G401 (cell line): ENCODE measurements at regions not wholly inside any gene's neighbourhood (a gene's known extent, or its start where the extent isn't known, plus 50 kb on each side); places are given as distances from the start of the nearest gene placed in this dataset.
A peak's percentile ranks its signal among the peaks of the same experiment; 100 is the strongest.
"Not testable (repeated sequence)": the region's sequence is repeated elsewhere in the genome, so short reads cannot be mapped to it uniquely, and the experiment has no call there.

ENCODE experiments used
- DNase-seq: peaks from one replicate; pipeline ENCODE4 v3.0.0-alpha.2; 2015; ENCODE audit warnings: low spot score
- in situ Hi-C: cut with HindIII; loops from 2 replicates; pipeline ENCODE4 v1.10.0; 2016; ENCODE audit warnings: low sequenced_read_pairs, mixed read lengths

DNA sequence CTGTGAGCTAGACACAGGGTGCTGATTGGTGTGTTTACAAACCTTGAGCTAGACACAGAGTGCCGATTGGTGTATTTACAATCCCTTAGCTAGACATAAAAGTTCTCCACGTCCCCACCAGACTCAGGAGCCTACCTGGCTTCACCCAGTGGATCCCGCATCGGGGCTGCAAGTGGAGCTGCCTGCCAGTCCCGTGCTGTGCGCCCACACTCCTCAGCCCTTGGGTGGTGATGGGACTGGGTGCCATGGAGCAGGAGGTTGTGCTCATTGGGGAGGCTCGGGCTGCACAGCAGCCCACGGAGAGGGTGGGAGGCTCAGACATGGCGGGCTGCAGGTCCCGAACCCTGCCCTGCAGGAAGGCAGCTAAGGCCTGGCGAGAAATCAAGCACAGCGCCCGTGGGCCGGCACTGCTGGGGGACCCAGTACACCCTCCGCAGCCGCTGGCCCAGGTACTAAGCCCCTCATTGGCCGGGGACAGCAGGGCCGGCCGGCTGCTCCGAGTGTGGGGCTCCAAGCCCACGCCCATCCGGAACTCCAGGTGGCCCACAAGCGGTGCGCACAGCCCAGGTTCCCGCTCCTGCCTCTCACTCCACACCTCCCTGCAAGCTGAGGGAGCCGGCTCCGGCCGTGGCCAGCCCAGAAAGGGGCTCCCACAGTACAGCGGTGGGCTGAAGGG, 158.6 kb downstream of the SPIN4 start:
- in situ Hi-C loops, DNase-seq: not testable (repeated sequence)

DNA sequence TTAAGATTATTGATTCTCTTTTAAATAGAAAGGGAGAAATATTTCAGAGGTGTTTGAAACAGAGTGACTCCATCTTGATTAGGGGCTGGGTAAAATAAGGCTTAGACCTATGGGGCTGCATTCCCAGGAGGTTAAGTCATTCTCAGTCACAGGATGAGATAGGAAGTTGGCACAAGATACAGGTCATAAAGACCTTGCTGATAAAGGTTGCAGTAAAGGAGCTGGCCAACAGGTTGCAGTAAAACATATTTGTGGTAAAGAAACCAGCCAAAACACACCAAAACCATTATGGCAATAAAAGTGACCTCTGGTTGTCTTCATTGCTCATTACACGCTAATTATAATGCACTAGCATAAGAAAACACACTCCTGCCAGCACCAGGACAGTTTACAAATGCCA, 165.0 kb downstream of the SPIN4 start:
- in situ Hi-C loops = no loop called here
- no peak for DNase-seq

DNA sequence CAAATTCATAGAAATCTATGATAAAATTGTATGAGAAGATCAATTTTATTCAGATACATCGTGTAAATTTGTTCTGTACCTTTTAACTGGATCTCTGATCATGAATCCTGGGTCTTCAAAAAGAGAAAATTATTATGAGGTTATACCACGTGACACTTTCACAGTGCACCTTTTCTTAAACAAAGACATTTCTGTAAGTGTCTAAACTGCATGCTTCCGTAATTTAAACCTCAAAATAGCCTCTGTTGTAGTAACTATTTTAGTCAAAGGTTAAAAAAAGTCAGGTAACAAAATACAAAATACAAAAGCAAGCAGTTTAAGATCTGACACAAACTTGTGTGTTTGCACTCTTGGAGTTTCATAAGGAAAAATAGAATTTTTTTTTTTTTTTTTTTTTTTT, 171.3 kb downstream of the SPIN4 start:
- in situ Hi-C loops, DNase-seq: not testable (repeated sequence)

DNA sequence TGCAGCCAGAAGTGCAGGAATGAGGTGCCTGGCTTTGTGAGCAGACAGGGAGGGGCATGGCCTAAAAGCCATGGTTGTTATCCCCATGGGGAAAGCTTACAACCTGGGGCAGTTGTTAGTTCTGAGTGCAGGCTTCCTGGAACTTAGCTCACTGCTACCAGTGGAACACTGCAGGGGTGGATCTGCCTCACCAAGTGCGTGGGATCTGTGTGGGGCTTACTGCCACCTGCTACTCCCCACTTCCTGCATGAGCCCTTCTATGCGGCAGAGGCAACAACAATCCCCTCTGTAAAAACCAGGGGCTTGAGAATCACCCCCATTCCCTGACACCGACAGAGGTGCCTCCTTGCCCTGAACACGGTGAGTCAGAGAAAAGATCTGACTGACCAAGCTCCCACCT, 174.6 kb downstream of the SPIN4 start:
- in situ Hi-C loops, DNase-seq: not testable (repeated sequence)

DNA sequence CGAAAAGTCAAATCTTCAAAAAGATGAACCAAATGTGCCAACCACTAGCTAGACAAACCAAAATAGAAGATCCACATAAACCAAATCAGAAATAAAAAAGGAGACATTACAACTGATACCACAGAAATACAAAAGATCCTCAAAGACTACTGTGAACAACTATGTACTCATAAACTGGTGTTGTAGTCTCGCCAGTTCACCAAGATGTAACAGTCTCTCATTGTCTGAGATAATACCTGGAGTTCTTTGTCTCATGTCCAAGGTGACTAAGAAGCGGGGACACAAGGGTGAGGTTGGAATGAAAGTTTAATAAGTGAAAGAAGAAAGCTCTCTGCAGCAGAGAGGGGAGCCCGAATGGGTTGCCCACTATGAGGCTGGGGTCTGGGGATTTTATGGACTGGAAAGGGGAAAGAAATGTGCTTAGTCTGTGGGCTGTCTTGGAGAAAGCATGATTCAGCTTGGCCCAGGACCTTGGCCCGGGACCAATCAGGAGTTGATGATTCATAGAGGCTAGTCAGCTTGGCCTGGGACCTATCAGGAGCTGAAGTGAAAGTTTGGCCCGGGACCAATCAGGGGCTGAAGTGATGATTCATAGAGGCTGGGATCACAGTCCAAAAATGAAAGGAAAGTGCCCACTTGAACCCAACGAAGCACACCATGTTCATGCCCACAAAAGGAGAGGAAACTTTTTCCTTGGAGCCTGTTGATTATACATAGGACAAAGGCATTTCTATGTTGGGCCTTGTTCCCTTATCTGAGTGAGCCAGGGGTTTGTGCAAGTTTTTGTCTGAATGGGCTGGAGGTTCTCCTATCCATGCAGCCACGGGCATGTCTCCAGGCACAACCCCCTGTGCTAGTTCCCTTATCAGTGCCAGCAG, 177.1 kb downstream of the SPIN4 start:
- in situ Hi-C loops, DNase-seq: not testable (repeated sequence)

DNA sequence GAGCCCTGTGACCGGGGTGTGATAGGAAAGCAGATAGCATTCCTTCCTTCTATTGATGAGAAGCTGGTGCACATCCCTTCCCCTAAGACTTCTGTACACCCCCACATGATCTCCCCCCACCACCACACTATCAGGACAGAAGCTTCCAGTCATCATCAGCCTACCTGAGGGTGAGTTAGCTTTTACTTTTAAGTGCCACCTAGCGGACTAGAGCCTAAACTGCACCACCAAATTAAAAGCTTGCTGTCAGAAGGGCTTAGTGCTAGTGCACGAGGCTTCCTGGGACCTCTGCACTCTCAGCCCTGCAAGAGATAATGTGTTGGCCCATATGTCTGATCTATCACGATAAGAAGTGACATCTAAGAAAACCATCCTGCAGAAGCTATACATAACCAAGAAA, 181.7 kb downstream of the SPIN4 start:
- DNase-seq, in situ Hi-C loops: not testable (repeated sequence)

DNA sequence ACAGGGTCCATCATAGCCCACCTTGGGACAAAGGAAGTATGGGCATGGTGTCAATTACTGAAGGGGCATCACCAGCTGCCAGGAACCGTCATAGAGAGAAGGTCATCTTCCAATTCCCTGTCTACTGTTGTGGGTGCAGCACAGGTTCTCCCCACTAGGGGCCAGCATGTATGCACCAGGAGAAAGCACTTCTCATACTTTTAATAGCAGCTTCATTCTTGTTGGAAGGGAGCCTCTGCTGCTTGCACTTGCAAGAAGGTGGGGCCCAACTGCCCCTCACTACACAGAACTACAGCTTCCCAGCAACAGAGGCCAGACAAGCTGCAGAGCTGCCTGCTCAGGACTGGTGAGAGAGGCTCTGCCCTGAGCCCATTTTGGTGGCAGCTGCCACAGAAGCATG, 182.2 kb downstream of the SPIN4 start:
- in situ Hi-C loops = not testable (repeated sequence)

DNA sequence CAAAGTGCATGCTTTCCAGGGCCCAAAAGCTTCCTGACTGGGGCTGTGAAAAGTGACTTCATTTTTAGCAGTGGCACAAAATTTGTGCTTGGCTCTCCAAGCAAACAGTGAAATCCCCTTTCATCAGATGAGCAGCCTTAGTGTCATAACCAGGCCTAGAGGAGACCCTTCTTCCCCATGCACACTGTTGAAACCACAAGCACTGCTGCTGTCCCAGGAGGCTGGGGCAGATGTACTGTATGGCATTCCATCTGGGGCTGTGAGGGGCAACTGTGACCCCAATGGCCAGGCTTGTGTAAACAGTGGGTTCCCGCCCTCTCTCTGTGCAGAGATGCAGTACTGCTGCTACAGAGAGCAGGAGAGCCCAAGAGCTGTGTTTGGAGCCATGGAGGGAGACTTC, 184.1 kb downstream of the SPIN4 start:
- in situ Hi-C loops, DNase-seq: not testable (repeated sequence)

More for the DNA sequence above, 182.2 kb downstream of the SPIN4 start:
- not testable (repeated sequence) for DNase-seq

DNA sequence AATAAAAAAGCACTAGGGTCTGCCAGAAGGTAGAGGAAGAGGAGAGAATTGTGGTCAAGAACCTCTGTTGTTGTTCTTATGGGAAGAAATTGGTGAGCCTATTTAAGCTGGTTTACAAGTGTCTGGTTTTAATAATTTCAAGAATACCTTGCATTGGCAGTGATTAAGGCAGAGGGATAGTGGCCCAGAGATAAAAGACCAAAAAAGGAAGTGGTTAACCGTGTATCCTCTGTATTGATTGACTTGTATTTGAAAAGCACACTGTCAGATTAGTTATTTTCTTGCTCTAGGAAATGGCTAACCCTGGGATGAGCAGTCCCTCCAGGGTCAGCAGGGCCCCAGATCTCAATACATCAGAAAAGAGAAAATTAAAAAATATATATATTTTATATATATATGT, 190.1 kb downstream of the SPIN4 start:
- in situ Hi-C loops, DNase-seq: not testable (repeated sequence)

DNA sequence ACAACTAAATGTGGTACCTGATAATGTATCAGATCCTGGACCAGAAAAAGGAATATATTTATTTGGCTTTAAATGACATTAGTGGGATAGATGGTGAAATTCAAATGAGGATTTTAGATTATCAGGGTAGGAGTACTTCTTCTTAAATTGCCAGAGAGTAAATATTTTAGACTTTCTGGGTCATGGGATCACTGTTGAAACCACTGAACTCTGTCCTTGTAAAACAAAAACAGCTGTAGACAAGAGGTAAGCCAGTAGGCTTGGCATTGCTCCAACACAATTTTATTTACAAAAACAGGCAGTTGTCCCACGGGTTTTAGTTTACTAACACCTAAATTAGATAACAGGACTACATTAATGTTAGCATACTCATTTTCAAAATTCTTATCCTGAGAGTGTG, 190.8 kb downstream of the SPIN4 start:
- in situ Hi-C loops, DNase-seq: not testable (repeated sequence)

DNA sequence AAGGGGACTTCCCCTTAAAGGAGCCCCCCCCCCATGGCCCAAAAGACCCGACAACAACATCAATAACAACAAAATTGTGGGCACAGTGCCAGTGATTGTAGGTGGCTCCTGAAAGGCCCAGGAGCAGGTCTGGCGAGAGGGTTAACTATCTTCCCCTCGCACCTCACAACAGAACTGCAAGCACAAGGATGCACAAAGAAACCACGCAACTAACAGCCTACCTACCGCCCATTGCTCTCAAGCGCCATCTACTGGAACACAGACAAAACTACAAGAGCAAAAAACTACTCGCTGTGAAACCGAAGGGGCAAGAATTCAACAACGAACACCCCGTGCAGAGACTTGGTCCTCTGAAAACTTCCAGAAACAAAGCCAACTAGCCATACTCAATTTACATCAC, 205.6 kb downstream of the SPIN4 start:
- in situ Hi-C loops, DNase-seq: not testable (repeated sequence)

DNA sequence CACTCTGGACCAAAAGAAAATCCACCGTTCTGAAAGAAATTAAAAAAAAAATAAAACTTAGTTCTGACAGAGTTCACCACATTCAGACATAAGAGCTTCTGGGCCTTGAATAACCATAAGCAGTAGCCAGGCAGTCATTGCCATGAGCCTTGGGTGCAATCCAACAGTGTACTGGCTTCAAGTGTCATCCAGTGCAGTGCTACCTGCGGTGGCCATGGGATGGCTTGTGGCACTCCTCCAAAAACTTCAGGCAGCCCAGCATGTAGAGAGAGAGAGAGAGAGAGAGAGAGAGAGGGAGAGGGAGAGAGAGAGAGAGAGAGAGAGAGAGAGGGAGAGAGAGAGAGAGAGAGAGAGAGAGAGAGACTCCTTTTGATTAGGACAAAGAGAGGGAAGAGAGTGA, 208.5 kb downstream of the SPIN4 start:
- in situ Hi-C loops, DNase-seq: not testable (repeated sequence)

DNA sequence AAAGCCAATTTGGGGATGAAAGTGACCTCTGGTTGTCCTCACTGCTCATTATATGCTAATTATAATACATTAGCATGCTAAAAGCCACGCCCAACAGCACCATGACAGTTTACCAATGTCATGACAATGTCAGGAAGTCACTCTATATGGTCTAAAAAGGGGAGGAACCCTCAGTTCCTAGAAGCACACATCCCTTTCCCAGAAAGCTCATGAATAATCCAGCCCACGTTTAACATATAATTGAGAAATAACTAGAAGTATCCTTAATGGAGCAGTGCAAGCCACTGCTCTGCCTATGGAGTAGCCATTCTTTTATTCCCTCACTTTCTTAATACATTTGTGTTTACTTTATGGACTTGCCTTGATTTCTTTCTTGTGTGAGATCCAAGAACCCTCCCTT, 215.3 kb downstream of the SPIN4 start:
- in situ Hi-C loops, DNase-seq: not testable (repeated sequence)

DNA sequence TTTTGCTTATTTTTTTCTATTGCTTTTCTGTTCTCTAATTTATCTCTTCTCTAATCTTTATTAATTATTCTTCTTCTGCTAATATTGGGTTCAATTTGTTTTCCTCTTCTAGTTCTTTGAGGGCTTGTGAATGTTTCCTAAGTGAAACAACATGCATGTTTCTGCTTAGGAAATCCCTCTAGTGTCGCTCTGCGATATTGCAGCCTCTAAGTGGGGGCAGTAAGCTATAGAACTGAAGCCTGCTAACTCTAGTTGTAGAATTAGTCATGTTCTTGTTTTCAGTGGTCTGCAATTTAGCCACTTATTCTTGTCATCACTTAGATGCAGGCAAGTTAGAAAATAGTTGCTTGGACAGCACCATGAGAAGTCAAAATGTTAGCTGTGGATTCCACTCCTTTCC, 222.6 kb downstream of the SPIN4 start:
- peak; percentile 5 for DNase-seq
- in situ Hi-C loops = no loop called here

DNA sequence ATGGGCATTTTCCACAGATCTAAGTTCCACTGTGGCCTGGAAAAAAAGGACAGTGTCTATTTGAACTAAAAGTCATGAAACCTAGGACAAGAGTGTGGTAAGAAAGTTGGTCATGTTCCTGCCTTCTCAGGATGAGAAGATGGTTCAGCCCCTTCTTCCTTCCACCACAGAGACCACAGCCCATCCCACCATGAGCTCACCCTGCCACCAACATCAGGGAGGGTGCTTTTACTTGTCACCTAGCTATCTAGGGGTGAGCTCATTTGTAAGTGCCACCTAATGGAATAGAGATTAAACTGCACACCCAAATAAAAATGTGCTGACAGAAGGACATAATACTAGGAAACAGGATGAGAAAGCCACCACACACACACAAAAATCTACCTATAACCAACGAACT, 235.9 kb downstream of the SPIN4 start:
- in situ Hi-C loops = no loop called here
- no peak for DNase-seq

DNA sequence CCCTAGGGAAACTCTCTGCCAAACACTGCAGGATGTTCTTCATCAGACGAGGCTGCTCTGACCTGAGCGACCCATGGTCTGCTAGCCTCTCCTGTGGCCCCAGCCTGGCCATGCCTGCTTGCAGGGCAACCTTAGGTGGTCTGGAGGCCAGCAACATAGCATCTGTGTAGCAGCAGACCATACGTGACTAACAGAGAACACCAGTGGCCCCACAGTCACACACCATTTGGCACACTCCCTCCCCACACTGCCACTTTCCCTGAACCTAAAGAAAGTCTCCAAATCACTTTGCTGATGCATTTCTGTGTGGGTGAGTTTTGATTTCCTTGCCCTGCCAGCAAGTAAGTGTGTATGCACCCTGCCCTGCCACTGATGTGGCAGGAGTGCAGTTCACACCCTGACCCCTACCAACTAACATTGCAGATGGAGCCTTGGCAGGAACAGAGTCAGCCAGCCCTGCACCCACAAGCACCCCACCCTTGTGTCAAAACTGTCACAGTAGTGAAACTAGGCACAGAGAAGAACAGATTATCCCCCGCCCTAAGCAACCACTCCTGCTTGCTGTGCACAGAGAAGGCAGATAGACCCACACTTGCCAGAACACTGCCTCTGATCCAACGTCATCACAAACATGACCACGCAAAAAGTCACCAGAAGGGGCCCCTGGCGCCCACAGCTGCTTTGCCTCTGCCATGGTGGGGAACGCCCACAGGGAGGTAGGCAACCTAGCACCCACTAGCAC, 249.1 kb downstream of the SPIN4 start:
- DNase-seq = no peak
- in situ Hi-C loops = no loop called here

DNA sequence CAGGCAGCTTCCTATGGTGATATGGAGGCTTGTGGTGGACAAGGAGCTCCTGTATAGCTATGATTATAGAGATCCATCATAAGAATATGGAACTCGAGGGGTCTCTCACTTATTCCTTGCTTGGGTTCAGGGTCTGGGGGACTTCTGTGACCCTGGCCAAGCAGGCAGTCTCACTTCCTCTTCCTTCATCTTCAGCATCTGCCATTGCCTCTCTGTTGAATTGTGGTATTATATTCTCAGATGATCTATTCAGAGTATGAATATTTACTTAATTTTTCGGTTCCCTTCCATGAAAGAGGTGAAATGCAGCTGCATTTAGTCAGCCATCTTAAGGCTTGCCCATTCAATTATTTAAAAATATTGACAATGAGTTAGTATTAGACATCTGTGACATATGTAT, 292.9 kb downstream of the SPIN4 start:
- no peak for DNase-seq
- in situ Hi-C loops = no loop called here

DNA sequence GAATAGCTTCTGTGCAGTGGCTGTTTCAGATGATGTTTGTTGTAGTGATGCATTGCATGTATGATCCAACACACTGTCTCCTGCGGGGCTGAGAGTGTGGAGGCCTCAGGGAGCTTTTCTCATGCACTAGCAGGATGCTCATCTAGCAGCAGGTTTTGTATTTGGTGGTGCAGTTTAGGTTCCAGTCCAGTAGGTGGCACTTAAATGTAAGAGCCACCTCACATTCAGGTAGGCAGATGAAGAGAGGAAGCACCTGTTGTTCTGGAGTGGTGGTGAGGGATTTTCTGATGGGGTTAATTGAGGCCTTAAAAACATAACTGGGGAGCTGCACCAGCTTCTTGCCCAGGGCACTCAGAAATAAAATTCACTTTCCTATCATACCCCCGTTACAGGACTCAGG, 300.9 kb downstream of the SPIN4 start:
- DNase-seq = no peak
- in situ Hi-C loops = no loop called here

DNA sequence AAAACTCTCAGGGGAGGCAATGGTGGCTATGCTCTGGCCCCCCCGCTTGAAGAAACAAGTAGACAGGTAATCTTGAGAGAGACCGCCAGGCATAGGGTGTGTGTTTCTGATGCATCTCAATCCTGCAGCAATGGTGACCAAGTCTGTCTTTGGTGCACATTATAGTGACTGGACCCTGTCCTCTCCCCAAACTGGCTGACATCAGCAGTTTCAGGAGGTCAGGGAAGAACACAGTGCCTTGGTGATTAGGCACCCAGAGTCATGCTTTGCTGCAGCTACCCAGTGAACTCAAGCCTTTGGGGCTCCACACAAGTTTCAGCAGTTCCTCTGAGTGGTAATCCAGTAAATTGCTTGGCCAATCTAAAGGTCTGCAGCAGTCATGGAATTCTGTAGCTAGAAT, 318.3 kb downstream of the SPIN4 start:
- DNase-seq = no peak
- in situ Hi-C loops = no loop called here

DNA sequence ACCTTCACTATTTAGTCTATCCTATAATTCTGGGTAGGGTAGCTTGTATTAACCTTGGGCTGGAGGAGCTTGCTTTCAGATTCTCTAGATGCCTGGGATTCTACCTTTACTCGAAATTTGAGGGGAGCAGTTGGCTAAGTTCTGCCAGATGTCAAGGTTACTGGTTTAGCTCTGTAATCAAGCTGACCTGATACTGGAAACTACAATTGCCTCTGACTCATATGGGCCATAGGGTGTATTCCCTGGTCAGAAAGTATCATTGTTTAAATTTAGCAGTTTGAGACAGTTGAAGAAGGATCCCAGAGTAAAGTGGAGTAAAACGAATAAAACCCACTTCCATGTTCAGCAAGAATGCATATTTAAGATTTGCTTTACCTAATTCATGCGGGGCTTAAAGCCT, 337.6 kb downstream of the SPIN4 start:
- no peak for DNase-seq
- in situ Hi-C loops = no loop called here
